Dedifferentiated amniotic fluid mesenchymal stem cell (primary cell): ENCODE measurements at regions not wholly inside any gene's neighbourhood (a gene's known extent, or its start where the extent isn't known, plus 50 kb on each side); places are given as distances from the start of the nearest gene placed in this dataset.

Source experiments
- DNase-seq: peaks from one replicate; pipeline ENCODE4 v3.0.0-alpha.2; 2016; ENCODE audit errors: extremely low spot score

- DNase-seq = no peak
Observed at GRCh38 chr3:459311-459670, 262.7 kb downstream of the CHL1 start.

GRCh38 chr3:461006-461405 is 264.4 kb downstream of the CHL1 start:
- no peak for DNase-seq

DNA sequence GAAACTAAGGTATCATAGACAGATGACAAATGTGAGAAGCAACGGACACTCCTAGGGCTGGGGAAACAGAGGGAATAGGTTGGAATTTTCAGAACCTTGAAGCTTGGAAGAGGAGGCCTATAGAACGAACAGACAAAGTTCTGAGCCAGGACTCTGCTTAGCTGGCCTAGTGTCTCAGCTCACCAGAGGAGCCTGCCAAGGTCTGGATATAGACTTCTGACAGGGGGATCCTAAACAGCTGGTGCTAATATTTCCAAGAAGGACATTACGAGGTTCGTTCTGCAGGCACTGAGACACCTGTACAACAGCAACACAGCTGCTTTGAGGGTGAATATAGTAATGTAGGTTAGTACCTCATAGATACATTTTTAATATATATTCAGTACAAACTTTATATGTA is 266.3 kb downstream of the CHL1 start:
- DNase-seq = no peak

- DNase-seq = no peak
Observed at GRCh38 chr3:463252-464192, 267.0 kb downstream of the CHL1 start.

DNA sequence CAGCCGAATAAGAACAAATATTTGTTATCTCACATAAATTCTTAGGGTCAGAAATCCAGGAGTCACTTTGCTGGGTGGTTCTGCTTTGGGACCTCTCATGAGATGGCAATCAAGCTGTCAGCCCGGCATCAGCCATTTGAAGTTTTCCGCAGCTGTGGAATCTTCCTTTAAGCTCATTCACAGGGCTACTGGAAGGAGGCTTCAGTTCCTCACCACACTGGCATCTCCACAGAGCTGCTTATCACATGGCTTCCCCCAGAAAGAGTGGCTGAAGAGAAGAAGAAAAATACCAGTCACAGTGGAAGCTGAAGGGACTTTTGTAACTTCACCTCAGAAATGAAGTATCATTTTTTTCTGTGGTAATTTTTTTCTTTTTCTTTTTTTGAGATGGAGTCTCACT is 267.7 kb downstream of the CHL1 start:
- DNase-seq = no peak

GRCh38 chr3:468172-468571 is 271.6 kb downstream of the CHL1 start:
- no peak for DNase-seq

- DNase-seq = no peak
Observed at GRCh38 chr3:473033-473800, 276.7 kb downstream of the CHL1 start.

DNA sequence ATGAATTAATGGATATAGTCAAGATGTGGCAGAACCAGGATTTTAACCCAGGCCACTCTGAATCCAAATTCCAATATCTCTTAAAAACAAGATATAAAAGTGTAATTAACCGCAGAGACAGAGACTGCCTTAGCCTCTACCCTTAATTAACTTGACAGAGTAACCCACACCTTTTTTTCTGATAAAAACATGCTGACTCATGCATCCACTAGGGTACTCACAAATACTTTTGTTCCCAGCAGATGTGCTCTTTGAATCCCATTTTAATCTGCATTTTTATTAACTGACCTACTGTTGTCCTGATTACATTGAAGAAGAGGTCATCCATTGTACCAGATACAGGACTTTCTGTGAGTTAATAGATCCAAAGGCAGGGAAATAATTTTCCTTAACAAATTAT is 278.3 kb downstream of the CHL1 start:
- no peak for DNase-seq

- no peak for DNase-seq
Observed at GRCh38 chr3:480070-480469, 283.5 kb downstream of the CHL1 start.

DNA sequence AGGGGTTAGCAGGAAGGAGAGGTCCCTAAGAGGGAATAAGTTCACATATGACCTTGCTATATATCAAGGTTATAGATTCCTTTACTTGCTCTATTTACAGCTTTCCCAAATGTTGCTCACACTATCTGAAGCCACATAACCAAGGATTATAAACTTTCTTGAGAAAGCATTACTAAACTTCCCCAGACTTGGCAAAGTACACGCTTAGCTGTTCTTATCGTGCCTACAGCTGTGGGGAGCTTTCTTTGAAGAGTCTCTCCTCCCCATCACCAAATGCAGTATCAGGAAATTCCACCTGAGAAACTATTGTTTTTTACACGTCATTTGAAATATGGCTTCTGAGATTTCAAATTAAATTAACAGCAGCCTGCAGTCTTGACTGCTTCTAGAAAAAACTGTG is 284.5 kb downstream of the CHL1 start:
- no peak for DNase-seq

DNA sequence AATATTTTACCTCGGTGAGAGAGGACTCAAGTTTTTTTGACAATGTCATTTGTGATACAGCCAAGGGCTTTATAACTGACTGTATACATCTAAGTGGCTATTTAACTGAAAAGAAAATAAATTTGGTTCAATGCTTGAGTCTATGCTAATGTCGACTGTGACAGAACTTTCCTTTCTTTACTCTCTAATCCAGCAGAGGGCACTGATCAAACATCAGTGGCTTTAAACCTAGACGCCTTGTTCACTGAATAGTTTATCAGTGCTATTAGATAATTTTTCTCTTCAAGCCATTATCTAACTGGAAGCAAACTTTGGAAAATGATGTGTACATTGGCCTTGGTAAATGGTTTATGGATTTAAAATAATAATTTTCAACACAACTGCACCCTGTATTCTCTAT is 285.1 kb downstream of the CHL1 start:
- DNase-seq = no peak

DNA sequence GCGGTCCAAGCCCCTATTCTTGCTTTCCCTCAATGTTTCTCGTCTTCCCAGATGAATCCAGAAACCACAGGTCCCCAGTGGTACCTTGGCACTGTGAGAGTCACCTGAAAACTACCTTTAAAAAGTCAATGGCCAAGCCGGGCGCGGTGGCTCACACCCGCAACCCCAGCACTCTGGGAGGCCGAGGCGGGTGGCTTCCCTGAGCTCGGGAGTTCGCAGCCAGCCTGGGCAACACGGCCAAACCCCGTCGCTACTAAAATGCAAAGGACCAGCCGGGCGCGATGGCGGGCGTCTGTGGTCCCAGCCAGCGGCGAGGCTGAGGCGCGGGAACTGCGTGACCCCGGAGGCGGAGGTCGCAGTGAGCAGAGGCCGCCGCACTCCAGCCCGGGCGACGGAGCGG is 285.9 kb downstream of the CHL1 start:
- no peak for DNase-seq

DNA sequence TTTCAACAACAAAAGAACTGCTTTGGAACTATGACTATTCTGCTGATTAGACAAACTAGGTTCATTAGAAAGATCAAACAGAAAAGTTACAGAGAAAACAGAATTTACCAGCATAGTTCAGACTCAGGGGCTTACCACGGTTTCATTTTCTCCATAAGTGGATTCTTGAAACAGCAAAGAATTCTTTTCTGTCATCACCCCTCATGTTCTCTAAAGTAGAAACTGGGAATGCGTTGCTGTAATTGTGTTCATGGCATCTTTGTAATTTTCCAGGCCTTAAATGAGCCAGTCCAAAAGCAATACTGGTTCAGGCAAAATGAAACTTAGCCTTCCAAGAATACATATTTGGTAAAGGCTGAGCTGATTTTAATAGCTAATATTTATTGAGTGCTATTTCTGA is 287.8 kb downstream of the CHL1 start:
- DNase-seq = no peak

- no peak for DNase-seq
Observed at GRCh38 chr3:487614-488013, 291.1 kb downstream of the CHL1 start.

GRCh38 chr3:492586-493316 is 296.2 kb downstream of the CHL1 start:
- no peak for DNase-seq

- no peak for DNase-seq
Observed at GRCh38 chr3:494190-494589, 297.6 kb downstream of the CHL1 start.

GRCh38 chr3:498487-498886 is 301.9 kb downstream of the CHL1 start:
- no peak for DNase-seq

DNA sequence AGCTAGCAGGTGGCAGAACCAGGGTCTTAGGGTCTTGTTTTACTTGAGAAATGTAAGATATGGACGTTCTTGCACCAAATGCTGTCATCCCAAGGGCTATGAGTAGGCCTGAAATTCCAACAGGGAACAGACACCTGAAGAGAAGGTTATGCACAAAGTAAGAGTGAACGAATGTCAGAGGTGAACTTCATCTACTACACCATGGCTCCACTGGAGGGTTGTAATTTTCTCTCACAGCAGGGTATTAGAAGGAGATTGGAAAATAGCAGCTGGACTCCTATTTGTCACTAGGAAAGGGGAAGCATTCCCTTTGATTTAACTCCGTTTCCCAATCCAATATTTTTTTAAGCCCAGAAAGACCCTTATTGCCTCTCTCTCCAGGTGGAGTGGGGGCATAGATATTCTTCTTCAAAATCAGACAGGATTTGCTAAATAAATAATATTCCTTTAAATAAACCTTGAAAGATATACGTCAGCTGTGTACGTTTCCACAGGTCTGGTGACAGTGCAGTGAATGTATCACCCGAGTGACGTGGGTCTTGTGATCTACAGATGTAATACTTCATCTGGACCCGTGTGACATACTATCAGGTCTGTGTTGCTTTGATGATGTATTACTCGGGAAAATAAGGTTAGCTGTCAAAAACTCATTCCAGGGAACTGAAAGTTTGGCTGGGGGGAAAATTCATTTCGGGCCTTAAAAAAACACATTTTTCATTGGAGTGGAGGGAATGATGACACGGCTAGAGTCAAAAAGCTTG is 302.6 kb downstream of the CHL1 start:
- no peak for DNase-seq

- DNase-seq = no peak
Observed at GRCh38 chr3:502486-502885, 305.9 kb downstream of the CHL1 start.

GRCh38 chr3:513301-513700 is 316.7 kb downstream of the CHL1 start:
- no peak for DNase-seq

GRCh38 chr3:514192-514591 is 317.6 kb downstream of the CHL1 start:
- DNase-seq = no peak

DNA sequence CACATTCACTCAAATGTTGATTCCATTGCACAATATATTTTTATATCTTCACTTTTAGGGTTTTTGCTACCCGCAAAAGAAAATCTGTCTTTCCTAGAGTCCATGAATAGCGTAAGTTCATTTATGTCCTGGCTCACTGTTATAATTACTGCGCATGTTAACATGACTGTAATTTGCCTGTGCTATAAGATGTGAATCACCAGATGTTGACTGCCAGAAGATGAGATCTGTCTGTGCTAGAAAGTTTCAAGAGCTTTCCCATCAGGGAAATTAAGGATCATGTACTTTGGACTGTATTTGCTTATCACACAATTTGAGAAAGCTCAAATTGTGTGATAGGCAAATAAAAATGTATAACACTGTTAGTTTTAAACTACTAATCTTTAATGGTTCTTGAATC is 322.5 kb downstream of the CHL1 start:
- DNase-seq = no peak
